ENCODE measurements at regions not wholly inside any gene's neighbourhood (a gene's known extent, or its start where the extent isn't known, plus 50 kb on each side); places are given as distances from the start of the nearest gene placed in this dataset.

GRCh38 chr18:22773944-22774343, 159.2 kb upstream of the RBBP8 start:
- H3K4me2 ChIP-seq (ENCODE audit: low read depth, low read length, poor library complexity, severe bottlenecking) = no peak overlapping the region
- H2AFZ ChIP-seq (ENCODE audit: low read length) = no peak overlapping the region
- H3K36me3 ChIP-seq (ENCODE audit: insufficient read depth, low read length) = no peaks in the 10 kb centered on the region
- H3F3A ChIP-seq (ENCODE audit: low read depth) = no peaks in the 10 kb centered on the region
- H3K79me2 ChIP-seq (ENCODE audit: insufficient read depth, low read length) = no peaks in the 10 kb centered on the region
- no peaks in the 10 kb centered on the region for H3K9me3 ChIP-seq (ENCODE audit: insufficient read depth, low read depth, low read length)
- no peaks in the 10 kb centered on the region for H3K27me3 ChIP-seq (ENCODE audit: insufficient read depth, low read length, poor library complexity, severe bottlenecking)
- no peak overlapping the region for H3K4me3 ChIP-seq (ENCODE audit: low read length, poor library complexity, severe bottlenecking)
- H3K9ac ChIP-seq (ENCODE audit: low read depth, low read length, poor library complexity, severe bottlenecking) = no peak overlapping the region
- H3K9me2 ChIP-seq (replicated peaks; ENCODE audit: low read depth, low read length) = no peaks in the 10 kb centered on the region
- no peaks in the 10 kb centered on the region for H3K4me1 ChIP-seq (ENCODE audit: insufficient read depth, low read length, poor library complexity, severe bottlenecking)
- no peaks in the 10 kb centered on the region for H4K20me1 ChIP-seq (ENCODE audit: insufficient read depth, low read length, poor library complexity, severe bottlenecking)
- TF ChIP-seq CTCF (conservative IDR thresholded peaks at IDR 0.05; ENCODE audit: low read length) (no peak), EZH2phosphoT487 (IDR thresholded peaks at IDR 0.05; ENCODE audit: borderline replicate concordance) (no peak)

GRCh38 chr18:22778996-22779395, 154.1 kb upstream of the RBBP8 start:
- H4K20me1 ChIP-seq (ENCODE audit: insufficient read depth, low read length, poor library complexity, severe bottlenecking) = no peaks in the 10 kb centered on the region
- H3K79me2 ChIP-seq (ENCODE audit: insufficient read depth, low read length) = no peaks in the 10 kb centered on the region
- no peaks in the 10 kb centered on the region for H3F3A ChIP-seq (ENCODE audit: low read depth)
- no peaks in the 10 kb centered on the region for H3K9me2 ChIP-seq (replicated peaks; ENCODE audit: low read depth, low read length)
- no peaks in the 10 kb centered on the region for H3K27me3 ChIP-seq (ENCODE audit: insufficient read depth, low read length, poor library complexity, severe bottlenecking)
- H2AFZ ChIP-seq (ENCODE audit: low read length) = no peak overlapping the region
- TF ChIP-seq EZH2phosphoT487 (IDR thresholded peaks at IDR 0.05; ENCODE audit: borderline replicate concordance) = no peak
- no peak for TF ChIP-seq CTCF (conservative IDR thresholded peaks at IDR 0.05; ENCODE audit: low read length)
- no peaks in the 10 kb centered on the region for H3K4me1 ChIP-seq (ENCODE audit: insufficient read depth, low read length, poor library complexity, severe bottlenecking)
- H3K4me2 ChIP-seq (ENCODE audit: low read depth, low read length, poor library complexity, severe bottlenecking) = no peak overlapping the region
- no peak overlapping the region for H3K9ac ChIP-seq (ENCODE audit: low read depth, low read length, poor library complexity, severe bottlenecking)
- no peaks in the 10 kb centered on the region for H3K9me3 ChIP-seq (ENCODE audit: insufficient read depth, low read depth, low read length)
- H3K4me3 ChIP-seq (ENCODE audit: low read length, poor library complexity, severe bottlenecking) = no peak overlapping the region
- no peaks in the 10 kb centered on the region for H3K36me3 ChIP-seq (ENCODE audit: insufficient read depth, low read length)

GRCh38 chr18:22783245-22783644, 149.9 kb upstream of the RBBP8 start:
- H3K36me3 ChIP-seq (ENCODE audit: insufficient read depth, low read length) = no peaks in the 10 kb centered on the region
- H3K4me2 ChIP-seq (ENCODE audit: low read depth, low read length, poor library complexity, severe bottlenecking) = no peak overlapping the region
- H3K9me3 ChIP-seq (ENCODE audit: insufficient read depth, low read depth, low read length) = no peaks in the 10 kb centered on the region
- TF ChIP-seq EZH2phosphoT487 (IDR thresholded peaks at IDR 0.05; ENCODE audit: borderline replicate concordance) (no peak), CTCF (conservative IDR thresholded peaks at IDR 0.05; ENCODE audit: low read length) (no peak)
- no peaks in the 10 kb centered on the region for H4K20me1 ChIP-seq (ENCODE audit: insufficient read depth, low read length, poor library complexity, severe bottlenecking)
- H3F3A ChIP-seq (ENCODE audit: low read depth) = no peaks in the 10 kb centered on the region
- H3K27me3 ChIP-seq (ENCODE audit: insufficient read depth, low read length, poor library complexity, severe bottlenecking) = no peaks in the 10 kb centered on the region
- H3K79me2 ChIP-seq (ENCODE audit: insufficient read depth, low read length) = no peaks in the 10 kb centered on the region
- no peak overlapping the region for H3K4me3 ChIP-seq (ENCODE audit: low read length, poor library complexity, severe bottlenecking)
- H3K9ac ChIP-seq (ENCODE audit: low read depth, low read length, poor library complexity, severe bottlenecking) = no peak overlapping the region
- H2AFZ ChIP-seq (ENCODE audit: low read length) = no peak overlapping the region
- H3K4me1 ChIP-seq (ENCODE audit: insufficient read depth, low read length, poor library complexity, severe bottlenecking) = no peaks in the 10 kb centered on the region
- H3K9me2 ChIP-seq (replicated peaks; ENCODE audit: low read depth, low read length) = no peaks in the 10 kb centered on the region
